Stimulated activated CD8-positive, alpha-beta memory T cell treated with anti-CD3 and anti-CD28 coated beads, Interleukin-4, amount 100 ng/mL, for 24 hours (primary cell): ENCODE measurements at regions not wholly inside any gene's neighbourhood (a gene's known extent, or its start where the extent isn't known, plus 50 kb on each side); places are given as distances from the start of the nearest gene placed in this dataset.

Experiments
- DNase-seq: peaks from one replicate; pipeline ENCODE4 v3.0.0-alpha.2; 2020; ENCODE audit warnings: low read depth

GRCh38 chr13:107031716-107032115 is 463.8 kb upstream of the ARGLU1 start:
- no peak for DNase-seq

GRCh38 chr13:107028751-107029150 is 460.8 kb upstream of the ARGLU1 start:
- no peak for DNase-seq

GRCh38 chr13:107025991-107026390 is 458.1 kb upstream of the ARGLU1 start:
- no peak for DNase-seq

- DNase-seq, result no peak
Measured at GRCh38 chr13:107023335-107023734, 455.4 kb upstream of the ARGLU1 start.

GRCh38 chr13:107020393-107020792 is 452.5 kb upstream of the ARGLU1 start:
- no peak for DNase-seq

- DNase-seq, result no peak
Measured at GRCh38 chr13:107018285-107018684, 450.3 kb upstream of the ARGLU1 start.

- DNase-seq, result no peak
Measured at GRCh38 chr13:107006661-107007060, 438.7 kb upstream of the ARGLU1 start.

- DNase-seq, result no peak
Measured at GRCh38 chr13:107005577-107005976, 437.6 kb upstream of the ARGLU1 start.

- no peak for DNase-seq
Measured at GRCh38 chr13:107003911-107004310, 436.0 kb upstream of the ARGLU1 start.

GRCh38 chr13:106998664-106999063 is 430.7 kb upstream of the ARGLU1 start:
- DNase-seq, result no peak

GRCh38 chr13:106997696-106998095 is 429.8 kb upstream of the ARGLU1 start:
- no peak for DNase-seq

- DNase-seq, result no peak
Measured at GRCh38 chr13:106996867-106997618, 429.1 kb upstream of the ARGLU1 start.

GRCh38 chr13:106990594-106990993 is 422.7 kb upstream of the ARGLU1 start:
- no peak for DNase-seq

- no peak for DNase-seq
Measured at GRCh38 chr13:106989876-106990275, 421.9 kb upstream of the ARGLU1 start.

- no peak for DNase-seq
Measured at GRCh38 chr13:106987427-106987785, 419.5 kb upstream of the ARGLU1 start.

GRCh38 chr13:106986687-106987426 is 418.9 kb upstream of the ARGLU1 start:
- no peak for DNase-seq

- no peak for DNase-seq
Measured at GRCh38 chr13:106986033-106986484, 418.1 kb upstream of the ARGLU1 start.

- DNase-seq, result no peak
Measured at GRCh38 chr13:106985481-106985880, 417.5 kb upstream of the ARGLU1 start.

GRCh38 chr13:106981051-106981450 is 413.1 kb upstream of the ARGLU1 start:
- DNase-seq, result no peak

GRCh38 chr13:106967391-106967790 is 399.5 kb upstream of the ARGLU1 start:
- DNase-seq, result no peak

GRCh38 chr13:106963151-106963550 is 395.2 kb upstream of the ARGLU1 start:
- DNase-seq, result no peak

GRCh38 chr13:106961651-106962050 is 393.7 kb upstream of the ARGLU1 start:
- DNase-seq, result no peak

GRCh38 chr13:106961216-106961615 is 393.3 kb upstream of the ARGLU1 start:
- DNase-seq, result no peak

GRCh38 chr13:106958621-106959048 is 390.7 kb upstream of the ARGLU1 start:
- no peak for DNase-seq
